Panc1 (cell line): ENCODE measurements at regions not wholly inside any gene's neighbourhood (a gene's known extent, or its start where the extent isn't known, plus 50 kb on each side); places are given as distances from the start of the nearest gene placed in this dataset.

Experiments used
- ATAC-seq: fragments of 200-7000 bp; cut with Tn5 transposase; 2 replicates; pipeline ENCODE4 v1.9.1; 2020; ENCODE audit warnings: mild to moderate bottlenecking, moderate library complexity
- BruUV-seq: library from RNA; stranded (reverse); fragments of 400-500 nt; replicated peaks from 2 replicates; lab custom pipeline; 2021; lab: Mats Ljungman, UMichigan
- CTCF ChIA-PET: fragments of 300-600 bp; sonication (Branson Sonifier 250); formaldehyde crosslinking; loops from one replicate; lab custom pipeline; 2022; ENCODE audit warnings: antibody characterized with exemption; lab: Charles Lee
- POLR2A ChIA-PET: fragments of 300-600 bp; sonication (Branson Sonifier 250); formaldehyde crosslinking; loops from one replicate; lab custom pipeline; 2022; ENCODE audit warnings: antibody characterized with exemption; lab: Charles Lee
- DNase-seq: peaks from one replicate; pipeline ENCODE4 v3.0.0-alpha.2; 2010; ENCODE audit warnings: low read depth, low spot score
- H3K27ac ChIP-seq: 2 replicates; pipeline ENCODE4 v1.5.1; 2011; ENCODE audit warnings: mild to moderate bottlenecking, low read length, inconsistent platforms
- H3K27me3 ChIP-seq: fragments of 200-500 bp; sonication (Bioruptor generic); 2 replicates; pipeline ENCODE4 v1.6.0; 2014; ENCODE audit warnings: low read length, inconsistent platforms; ENCODE audit not compliant: control insufficient read depth, insufficient read depth
- H3K36me3 ChIP-seq: fragments of 200-500 bp; sonication (Bioruptor generic); 2 replicates; pipeline ENCODE4 v1.5.1; 2014; ENCODE audit warnings: inconsistent platforms, mild to moderate bottlenecking, low read length, moderate library complexity; ENCODE audit not compliant: control insufficient read depth, insufficient read depth
- H3K4me1 ChIP-seq: 2 replicates; pipeline ENCODE4 v1.5.1; 2011; ENCODE audit warnings: inconsistent platforms, mild to moderate bottlenecking, low read length, moderate library complexity; ENCODE audit not compliant: control insufficient read depth, insufficient read depth
- H3K4me3 ChIP-seq, 2 experiments: 2 replicates each; pipeline ENCODE4 v1.5.1; 2011 to 2012; ENCODE audit warnings: low read depth in 2 of 2, low read length in 2 of 2, mild to moderate bottlenecking in 2 of 2, inconsistent platforms in 1 of 2, moderate library complexity in 1 of 2
- H3K9me3 ChIP-seq: fragments of 200-500 bp; sonication (Bioruptor generic); 2 replicates; pipeline ENCODE4 v1.5.1; 2014; ENCODE audit warnings: low read depth, mild to moderate bottlenecking, inconsistent platforms, low read length, moderate library complexity; ENCODE audit not compliant: control insufficient read depth, insufficient read depth
- CTCF ChIP-seq: fragments of 450-650 bp; IDR thresholded peaks from 2 replicates; pipeline ENCODE4 v1.5.1; 2017; ENCODE audit warnings: mild to moderate bottlenecking
- POLR2AphosphoS5 ChIP-seq: IDR thresholded peaks from 2 replicates; pipeline ENCODE4 v1.6.1; 2012; ENCODE audit warnings: mild to moderate bottlenecking, low read depth, low read length, moderate library complexity
- REST ChIP-seq, 2 experiments: IDR thresholded peaks; 2 replicates each; pipeline ENCODE4 v1.6.1; 2011 to 2012; ENCODE audit warnings: low read depth in 2 of 2, control low read depth in 1 of 2, low read length in 1 of 2, mild to moderate bottlenecking in 1 of 2, moderate library complexity in 1 of 2; ENCODE audit not compliant: insufficient read depth in 1 of 2
- SIN3A ChIP-seq: IDR thresholded peaks from 2 replicates; pipeline ENCODE4 v1.6.1; 2012; ENCODE audit warnings: low read depth, mild to moderate bottlenecking, low read length, moderate library complexity, borderline replicate concordance; ENCODE audit not compliant: insufficient read depth
- TCF7L2 ChIP-seq: IDR thresholded peaks from 2 replicates; pipeline ENCODE4 v1.6.1; 2011; ENCODE audit warnings: mild to moderate bottlenecking, low read depth, low read length, inconsistent platforms
- in situ Hi-C: cut with HindIII; loops from 2 replicates; pipeline ENCODE4 v1.10.0; 2016; ENCODE audit warnings: low sequenced_read_pairs, low pct_unique_long_range_greater_than_20kb
- intact Hi-C: fragments of 100-400 bp; cut with micrococcal nuclease; formaldehyde crosslinking; loops from one replicate; pipeline ENCODE4 v1.10.0; 2022; ENCODE audit not compliant: unreplicated experiment

- DNase-seq (no peak), ATAC-seq (no peak)
- Histone ChIP-seq H3K9me3 (no peaks in the 10 kb centered on the region), H3K36me3 (no peaks in the 10 kb centered on the region), H3K4me1 (no peaks in the 10 kb centered on the region), H3K4me3 (no peak overlapping the region), H3K27me3 (peaks cover 4% of the 10 kb centered on the region; the same call in 1 of the 2 replicates), H3K27ac (no peak overlapping the region)
- intact Hi-C loops (no loop called here), in situ Hi-C loops (no loop called here)
- CTCF ChIA-PET: no interaction called here
- TF ChIP-seq TCF7L2 (no peak), CTCF (no peak), REST (IDR thresholded peaks at IDR 0.05; ENCODE audit: insufficient read depth in 1 of 2, low read depth in 2 of 2, low read length in 1 of 2) (no peak), SIN3A (no peak), POLR2AphosphoS5 (no peak)
- POLR2A ChIA-PET: no interaction called here
- BruUV-seq: no TSS peak
Observed at GRCh38 chr12:93154753-93155480, 222.8 kb upstream of the NUDT4 start.

- in situ Hi-C loops: no loop called here
- no peak for ATAC-seq
- intact Hi-C loops: no loop called here
- Histone ChIP-seq H3K9me3 (no peaks in the 10 kb centered on the region), H3K27me3 (peaks cover 4% of the 10 kb centered on the region; the same call in 1 of the 2 replicates), H3K36me3 (no peaks in the 10 kb centered on the region), H3K4me1 (no peaks in the 10 kb centered on the region), H3K27ac (no peak overlapping the region), H3K4me3 (no peak overlapping the region)
- CTCF ChIA-PET: no interaction called here
- no peak for DNase-seq
- POLR2A ChIA-PET: no interaction called here
- TF ChIP-seq CTCF (no peak), REST (IDR thresholded peaks at IDR 0.05; ENCODE audit: insufficient read depth in 1 of 2, low read depth in 2 of 2, low read length in 1 of 2) (no peak), TCF7L2 (no peak), POLR2AphosphoS5 (no peak), SIN3A (no peak)
- BruUV-seq: no TSS peak
Observed at GRCh38 chr12:93156086-93156716, 221.5 kb upstream of the NUDT4 start.
